ENCODE measurements at regions not wholly inside any gene's neighbourhood (a gene's known extent, or its start where the extent isn't known, plus 50 kb on each side); places are given as distances from the start of the nearest gene placed in this dataset.
"Not testable (repeated sequence)": the region's sequence is repeated elsewhere in the genome, so short reads cannot be mapped to it uniquely, and the experiment has no call there.

DNA sequence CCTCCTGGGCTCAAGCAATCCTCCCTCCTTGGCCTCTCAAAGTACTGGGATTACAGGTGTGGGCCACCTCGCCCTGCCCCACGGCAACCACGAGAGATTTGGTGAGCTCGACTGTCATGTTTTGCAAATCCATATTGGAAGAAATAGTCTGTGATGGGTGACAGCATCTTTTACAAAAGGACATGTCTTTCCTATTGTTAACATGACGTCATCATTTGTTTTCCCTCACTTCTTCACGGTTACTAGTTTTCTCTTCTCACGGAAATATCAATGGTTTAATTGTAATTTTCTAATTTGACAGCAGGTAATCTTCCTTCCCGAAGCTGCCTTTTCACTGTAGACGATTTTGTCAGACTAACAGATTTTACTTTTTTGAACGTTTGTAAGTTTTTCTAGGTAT lies 110.8 kb upstream of the GREM2 start:
- Mint-ChIP-seq H3K4me1 (ENCODE audit: low read depth) (no peaks in the 10 kb centered on the region), H3K9me3 (no peaks in the 10 kb centered on the region), H3K27me3 (ENCODE audit: insufficient read depth) (no peaks in the 10 kb centered on the region), H3K4me3 (no peak overlapping the region), H3K36me3 (ENCODE audit: low read depth) (no peaks in the 10 kb centered on the region), H3K27ac (no peak overlapping the region)
- no peak for DNase-seq (ENCODE audit: low spot score)
- intact Hi-C loops (cut with micrococcal nuclease): no loop called here

DNA sequence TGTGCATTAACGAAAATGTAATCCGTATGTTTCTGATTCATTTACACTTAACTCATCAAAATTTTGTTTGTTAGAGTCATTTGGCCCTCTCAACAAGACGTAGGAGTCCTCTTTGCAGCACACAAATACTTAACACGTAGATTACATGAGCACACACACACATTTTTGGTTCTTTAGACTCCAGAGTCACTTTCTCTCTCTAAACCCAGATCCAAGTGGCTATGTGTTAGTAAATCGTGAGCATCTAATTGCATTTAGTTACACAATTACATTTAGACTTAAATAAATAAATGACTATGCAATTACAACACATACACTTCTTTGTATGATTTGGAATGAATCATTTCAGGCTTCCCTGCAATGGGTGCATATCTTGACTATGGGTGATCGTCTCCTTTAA lies 109.0 kb upstream of the GREM2 start:
- Mint-ChIP-seq H3K36me3 (ENCODE audit: low read depth) (no peaks in the 10 kb centered on the region), H3K27me3 (ENCODE audit: insufficient read depth) (no peaks in the 10 kb centered on the region), H3K27ac (no peak overlapping the region), H3K4me3 (no peak overlapping the region), H3K4me1 (ENCODE audit: low read depth) (no peaks in the 10 kb centered on the region), H3K9me3 (no peaks in the 10 kb centered on the region)
- no peak for DNase-seq (ENCODE audit: low spot score)
- intact Hi-C loops (cut with micrococcal nuclease): no loop called here

DNA sequence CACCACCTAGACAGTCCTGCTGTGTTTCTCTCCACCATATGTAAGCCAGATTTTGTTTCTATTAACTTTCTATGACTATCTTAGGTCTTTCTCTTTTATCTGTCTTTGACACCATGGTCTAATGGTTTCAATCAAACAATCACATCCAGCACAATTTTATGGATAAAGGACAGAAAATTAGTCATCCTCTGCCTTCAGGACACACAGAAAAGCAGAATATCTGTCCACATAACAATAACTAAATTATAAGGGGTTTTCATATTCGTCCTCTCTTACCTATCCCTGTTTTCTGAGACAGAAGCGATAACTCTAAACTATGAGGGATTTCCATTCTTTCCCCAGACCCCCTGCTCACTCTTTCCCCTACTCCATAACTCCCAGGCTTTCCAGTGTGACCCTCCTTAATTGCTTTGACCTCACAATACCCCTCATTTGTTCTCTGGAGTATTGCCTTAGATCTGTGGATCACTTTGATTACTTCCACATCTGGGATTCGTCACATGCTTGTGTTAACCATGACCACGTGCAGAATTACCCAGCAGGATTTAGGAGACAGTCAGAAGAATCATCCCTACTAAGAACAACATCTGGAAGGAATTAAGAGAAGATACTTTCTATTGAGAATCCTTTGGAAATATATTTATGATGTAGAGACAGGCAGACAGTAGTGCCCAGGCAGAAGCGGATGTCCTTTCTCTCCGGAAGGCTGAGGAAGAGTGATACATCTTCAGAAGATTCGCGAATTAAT lies 108.2 kb upstream of the GREM2 start:
- Mint-ChIP-seq H3K4me3 (no peak overlapping the region), H3K36me3 (ENCODE audit: low read depth) (no peaks in the 10 kb centered on the region), H3K4me1 (ENCODE audit: low read depth) (no peaks in the 10 kb centered on the region), H3K27me3 (ENCODE audit: insufficient read depth) (no peaks in the 10 kb centered on the region), H3K9me3 (no peaks in the 10 kb centered on the region), H3K27ac (no peak overlapping the region)
- no peak for DNase-seq (ENCODE audit: low spot score)
- intact Hi-C loops (cut with micrococcal nuclease): no loop called here

DNA sequence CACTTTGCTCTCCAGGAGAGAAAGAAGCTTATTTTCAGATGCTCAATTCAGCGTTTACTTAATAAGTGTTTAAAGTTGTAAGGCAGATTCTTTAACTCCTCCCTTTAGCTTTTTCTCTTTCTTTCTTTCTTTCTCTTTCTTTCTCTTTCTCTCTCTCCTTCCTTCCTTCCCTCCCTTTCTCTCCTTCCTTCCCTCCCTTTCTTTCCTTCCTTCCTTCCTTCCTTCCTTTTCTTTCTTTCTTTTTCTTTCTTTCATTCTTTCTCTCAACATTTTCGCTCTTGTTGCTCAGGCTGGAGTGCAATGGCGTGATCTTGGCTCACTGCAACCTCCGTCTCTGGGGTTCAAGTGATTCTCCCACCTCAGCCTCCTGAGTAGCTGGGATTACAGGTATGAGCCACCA lies 104.6 kb upstream of the GREM2 start:
- H3K9me3 Mint-ChIP-seq; H3K27ac Mint-ChIP-seq; intact Hi-C loops (cut with micrococcal nuclease); H3K4me3 Mint-ChIP-seq; H3K4me1 Mint-ChIP-seq (ENCODE audit: low read depth); H3K36me3 Mint-ChIP-seq (ENCODE audit: low read depth); DNase-seq (ENCODE audit: low spot score); H3K27me3 Mint-ChIP-seq (ENCODE audit: insufficient read depth): not testable (repeated sequence)

DNA sequence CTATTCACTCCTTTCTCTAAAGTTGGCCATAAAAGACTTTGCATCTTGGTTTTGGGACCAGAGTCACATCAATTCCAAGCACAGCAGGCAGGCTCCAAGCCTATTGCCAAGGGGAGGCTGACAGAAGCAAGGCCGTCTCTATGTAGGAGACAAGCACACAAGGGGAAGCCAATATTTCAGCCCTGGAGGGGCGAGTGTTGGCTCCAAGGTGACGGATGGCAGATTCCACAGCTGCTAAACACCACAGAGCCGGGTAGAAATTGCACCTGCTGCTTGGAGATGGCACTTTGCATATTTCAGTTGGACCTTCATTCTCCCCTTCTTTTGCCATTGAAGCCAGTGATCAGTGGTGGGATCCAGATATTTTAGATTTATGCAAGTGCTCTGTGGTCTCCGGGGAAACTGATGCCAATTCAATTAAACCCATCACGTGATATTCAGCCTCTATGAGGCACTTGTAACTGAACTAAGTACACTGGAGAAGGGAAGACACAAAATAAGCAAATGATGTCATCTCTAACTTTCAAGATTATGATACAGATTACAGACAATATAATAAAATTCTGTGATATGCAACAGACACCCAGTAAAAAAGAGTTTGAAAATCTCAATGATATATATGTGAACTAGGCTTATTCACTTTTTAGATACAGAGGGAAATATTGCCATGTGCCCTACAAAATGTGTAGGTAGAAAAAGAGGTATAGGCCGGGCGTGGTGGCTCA lies 102.8 kb upstream of the GREM2 start:
- H3K4me3 Mint-ChIP-seq: no peak overlapping the region
- no peak overlapping the region for H3K27ac Mint-ChIP-seq
- no peaks in the 10 kb centered on the region for H3K9me3 Mint-ChIP-seq
- DNase-seq (ENCODE audit: low spot score): no peak
- H3K36me3 Mint-ChIP-seq (ENCODE audit: low read depth): no peaks in the 10 kb centered on the region
- no peaks in the 10 kb centered on the region for H3K27me3 Mint-ChIP-seq (ENCODE audit: insufficient read depth)
- no peaks in the 10 kb centered on the region for H3K4me1 Mint-ChIP-seq (ENCODE audit: low read depth)
- intact Hi-C loops (cut with micrococcal nuclease): no loop called here

DNA sequence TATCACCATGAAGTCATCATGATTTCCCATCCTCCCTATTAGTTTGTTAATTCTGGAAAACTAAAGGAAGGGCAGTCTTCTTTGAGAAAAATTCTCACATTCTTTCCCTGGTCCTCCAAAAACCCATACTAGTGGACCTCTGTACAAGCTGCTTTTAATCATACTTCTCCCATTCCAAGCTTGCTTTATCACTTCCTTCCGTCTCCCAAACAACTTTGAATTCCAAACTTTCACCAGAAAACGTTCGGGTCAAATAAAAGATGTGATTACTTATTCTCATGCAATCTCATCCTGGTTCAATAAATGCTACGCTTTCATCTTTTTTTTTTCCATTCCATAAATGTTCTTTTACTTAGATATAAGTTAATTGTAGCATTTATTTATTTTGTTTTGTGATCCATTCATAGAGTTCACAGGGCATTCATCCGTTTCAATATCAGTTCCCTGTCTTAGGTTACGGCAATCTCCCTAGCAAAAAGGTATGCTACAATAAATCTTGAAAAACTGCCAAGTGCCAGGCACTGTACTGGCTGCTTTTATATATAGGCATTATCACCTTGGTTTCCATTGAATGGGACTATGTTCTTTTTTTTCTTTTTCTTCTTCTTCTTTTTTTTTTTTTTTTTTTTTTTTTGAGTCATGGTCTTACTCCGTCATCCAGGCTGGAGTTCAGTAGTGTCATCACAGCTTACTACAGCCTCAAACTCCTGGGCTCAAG lies 100.2 kb upstream of the GREM2 start:
- no peak for DNase-seq (ENCODE audit: low spot score)
- intact Hi-C loops (cut with micrococcal nuclease): no loop called here
- no peaks in the 10 kb centered on the region for H3K27me3 Mint-ChIP-seq (ENCODE audit: insufficient read depth)
- H3K27ac Mint-ChIP-seq: no peak overlapping the region
- H3K36me3 Mint-ChIP-seq (ENCODE audit: low read depth): no peaks in the 10 kb centered on the region
- H3K4me3 Mint-ChIP-seq: no peak overlapping the region
- peaks cover 4% of the 10 kb centered on the region for H3K9me3 Mint-ChIP-seq
- H3K4me1 Mint-ChIP-seq (ENCODE audit: low read depth): no peaks in the 10 kb centered on the region

DNA sequence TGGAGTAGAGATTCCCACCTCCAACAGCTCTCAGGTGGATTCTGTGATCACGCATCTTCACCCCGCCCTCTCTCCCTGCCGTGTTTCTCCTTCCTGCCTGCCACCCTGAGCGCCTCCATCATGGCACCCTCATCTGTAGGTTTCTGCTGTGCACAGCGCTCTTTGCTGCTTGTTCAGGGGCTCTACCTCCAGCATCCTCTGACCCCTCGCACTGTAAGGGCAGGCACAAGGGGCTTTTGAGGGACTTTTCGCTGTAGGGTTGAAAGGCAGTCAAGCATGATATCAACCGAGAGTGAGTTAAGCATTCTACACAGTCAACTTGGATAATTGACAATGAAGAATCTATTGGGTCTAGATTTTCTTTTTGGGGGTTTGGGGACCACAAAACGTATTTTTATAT lies 99.1 kb upstream of the GREM2 start:
- Mint-ChIP-seq H3K9me3 (peaks cover 4% of the 10 kb centered on the region), H3K27ac (no peak overlapping the region), H3K4me1 (ENCODE audit: low read depth) (no peaks in the 10 kb centered on the region), H3K27me3 (ENCODE audit: insufficient read depth) (no peaks in the 10 kb centered on the region), H3K36me3 (ENCODE audit: low read depth) (no peaks in the 10 kb centered on the region), H3K4me3 (no peak overlapping the region)
- no peak for DNase-seq (ENCODE audit: low spot score)
- intact Hi-C loops (cut with micrococcal nuclease): no loop called here

DNA sequence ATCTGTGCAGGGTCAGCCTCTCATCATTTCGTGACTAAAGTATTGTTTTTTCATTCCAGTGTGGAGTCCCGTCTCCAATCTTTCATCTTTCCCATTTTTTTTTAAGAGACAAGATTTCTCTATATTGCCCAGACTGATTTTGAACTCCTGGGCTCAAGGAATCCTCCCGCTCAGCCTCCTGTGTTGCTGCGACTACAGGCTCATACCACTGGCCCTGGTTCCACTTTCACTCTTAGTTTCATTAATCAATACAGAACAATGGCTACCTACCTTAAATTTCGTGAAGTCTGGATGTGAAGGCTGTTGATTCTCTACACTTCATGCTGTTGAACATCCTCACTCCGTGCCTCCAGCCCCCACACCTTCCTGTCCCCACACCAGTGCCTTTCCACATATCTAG lies 97.7 kb upstream of the GREM2 start:
- Mint-ChIP-seq H3K9me3 (peaks cover 4% of the 10 kb centered on the region), H3K27me3 (ENCODE audit: insufficient read depth) (no peaks in the 10 kb centered on the region), H3K4me1 (ENCODE audit: low read depth) (no peaks in the 10 kb centered on the region), H3K27ac (no peak overlapping the region), H3K36me3 (ENCODE audit: low read depth) (no peaks in the 10 kb centered on the region), H3K4me3 (no peak overlapping the region)
- no peak for DNase-seq (ENCODE audit: low spot score)
- intact Hi-C loops (cut with micrococcal nuclease): no loop called here

DNA sequence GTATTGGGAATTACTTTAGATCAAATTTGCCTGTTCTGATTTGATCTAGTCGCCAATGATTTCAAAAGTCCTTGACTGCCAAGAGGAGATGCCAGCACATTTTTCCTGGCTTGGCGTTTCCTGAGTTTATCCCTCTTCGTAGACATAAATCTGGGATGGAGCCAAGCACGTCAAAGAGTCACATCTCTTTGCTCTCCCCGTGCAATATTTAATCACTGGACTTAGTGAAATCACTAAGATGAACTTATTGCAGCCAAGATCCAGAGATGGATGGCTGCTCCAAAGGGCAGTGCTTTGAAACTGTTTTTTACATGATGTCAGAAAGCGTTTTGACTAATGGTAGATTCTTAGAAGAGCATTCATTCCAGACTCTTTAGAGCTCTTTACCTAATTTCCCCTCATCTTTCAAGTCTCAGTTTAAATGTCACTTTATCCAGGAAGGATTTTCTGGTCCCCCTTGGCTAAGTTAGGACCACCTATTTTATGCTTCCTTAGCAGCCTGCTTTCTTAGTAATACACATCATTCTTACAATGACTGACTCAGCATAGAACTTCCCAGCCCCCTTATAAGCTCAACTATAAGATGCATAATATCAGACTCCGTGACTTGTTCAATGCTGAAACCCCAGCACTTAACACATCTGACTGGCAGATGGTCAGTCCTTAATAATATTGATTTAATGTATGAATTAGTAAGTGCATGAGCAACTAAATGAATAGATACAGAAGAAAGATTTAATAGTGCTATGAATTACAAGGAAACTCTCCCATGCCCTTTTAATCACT lies 94.4 kb upstream of the GREM2 start:
- no peak overlapping the region for H3K4me3 Mint-ChIP-seq
- H3K36me3 Mint-ChIP-seq (ENCODE audit: low read depth): no peaks in the 10 kb centered on the region
- DNase-seq (ENCODE audit: low spot score): no peak
- H3K4me1 Mint-ChIP-seq (ENCODE audit: low read depth): no peaks in the 10 kb centered on the region
- intact Hi-C loops (cut with micrococcal nuclease): no loop called here
- H3K9me3 Mint-ChIP-seq: peaks cover 4% of the 10 kb centered on the region
- no peak overlapping the region for H3K27ac Mint-ChIP-seq
- no peaks in the 10 kb centered on the region for H3K27me3 Mint-ChIP-seq (ENCODE audit: insufficient read depth)

DNA sequence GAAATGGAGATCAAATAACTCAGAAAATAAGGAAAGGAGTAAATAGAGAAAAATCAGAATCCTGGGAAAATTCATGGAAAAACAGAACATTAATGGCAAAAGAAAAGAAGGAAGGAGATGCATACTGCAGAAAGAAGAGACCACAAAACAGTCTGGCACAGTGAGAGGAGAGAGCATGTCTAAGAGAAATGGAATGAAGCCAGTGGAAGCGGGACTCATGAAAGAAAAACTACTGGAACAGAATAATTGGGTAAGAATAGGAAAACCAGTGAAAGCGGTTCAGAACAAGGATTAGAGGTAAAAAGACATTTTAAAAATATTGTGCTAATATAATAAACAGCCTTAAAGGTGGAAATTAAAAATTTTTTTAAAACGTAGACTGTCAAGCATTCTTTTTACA lies 93.6 kb upstream of the GREM2 start:
- Mint-ChIP-seq H3K4me3 (no peak overlapping the region), H3K36me3 (ENCODE audit: low read depth) (no peaks in the 10 kb centered on the region), H3K27ac (no peak overlapping the region), H3K9me3 (peaks cover 4% of the 10 kb centered on the region), H3K4me1 (ENCODE audit: low read depth) (no peaks in the 10 kb centered on the region), H3K27me3 (ENCODE audit: insufficient read depth) (no peaks in the 10 kb centered on the region)
- intact Hi-C loops (cut with micrococcal nuclease): no loop called here
- no peak for DNase-seq (ENCODE audit: low spot score)

DNA sequence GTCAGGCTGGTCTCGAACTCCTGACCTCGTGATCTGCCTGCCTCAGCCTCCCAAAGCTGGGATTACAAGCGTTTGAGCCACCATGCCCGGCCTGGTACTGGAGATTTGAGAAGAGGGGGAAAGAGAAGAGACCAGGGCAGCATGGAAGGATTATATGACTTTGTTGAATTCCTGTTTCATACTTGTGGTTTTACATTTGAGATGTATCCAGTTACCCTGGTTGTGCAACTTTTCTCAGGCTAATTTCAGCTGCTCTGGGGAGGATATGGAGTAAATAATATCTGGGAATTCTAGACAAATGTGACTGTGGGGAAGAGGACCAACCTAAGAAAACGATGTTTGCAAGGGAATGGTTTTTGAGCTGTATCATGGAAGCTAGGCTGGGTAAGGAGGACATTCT lies 89.5 kb upstream of the GREM2 start:
- intact Hi-C loops (cut with micrococcal nuclease): no loop called here
- Mint-ChIP-seq H3K4me1 (ENCODE audit: low read depth) (no peaks in the 10 kb centered on the region), H3K9me3 (no peaks in the 10 kb centered on the region), H3K4me3 (no peak overlapping the region), H3K27ac (no peak overlapping the region), H3K36me3 (ENCODE audit: low read depth) (no peaks in the 10 kb centered on the region), H3K27me3 (ENCODE audit: insufficient read depth) (no peaks in the 10 kb centered on the region)
- no peak for DNase-seq (ENCODE audit: low spot score)

DNA sequence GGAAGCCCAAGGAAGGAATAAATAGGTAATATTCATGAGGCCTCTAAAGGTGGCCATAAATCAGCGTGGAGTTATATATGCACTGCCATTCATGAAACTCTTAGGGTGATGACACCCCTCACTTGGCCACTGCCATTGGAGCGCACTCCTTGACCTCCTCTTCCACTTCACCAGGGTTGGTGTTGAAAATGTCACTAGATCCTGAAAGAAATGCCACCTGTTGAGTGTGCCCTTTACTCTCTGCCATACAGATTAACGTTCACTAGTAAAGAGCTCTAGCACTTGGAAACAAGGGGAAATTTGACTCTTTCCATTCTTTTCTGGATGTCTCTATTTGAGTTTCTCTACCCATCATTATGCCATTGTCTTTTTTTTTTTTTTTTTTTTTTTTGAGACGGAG lies 83.5 kb upstream of the GREM2 start:
- H3K27me3 Mint-ChIP-seq (ENCODE audit: insufficient read depth): no peaks in the 10 kb centered on the region

More for the DNA sequence above, 83.5 kb upstream of the GREM2 start:
- no peak for DNase-seq (ENCODE audit: low spot score)
- intact Hi-C loops (cut with micrococcal nuclease): loop anchor here (10.0 kb wide), 1 partner anchor 501 kb away; no protein-coding TSS in a partner anchor
- Mint-ChIP-seq H3K4me3 (no peak overlapping the region), H3K9me3 (no peaks in the 10 kb centered on the region), H3K36me3 (ENCODE audit: low read depth) (no peaks in the 10 kb centered on the region), H3K27ac (no peak overlapping the region), H3K4me1 (ENCODE audit: low read depth) (no peaks in the 10 kb centered on the region)

Data from activated T-helper 1 cell treated with anti-CD3 and anti-CD28 coated beads, Interleukin-12 subunit alpha, Interleukin-12 subunit beta, Interleukin-2, Interleukin-4 antibody, amounts not matched to agents 30 ng/mL and 10 ng/mL and 1 ng/mL, durations not matched to agents 14 hours and 24 hours and 36 hours (primary cell).